Astrocyte of the spinal cord (primary cell): ENCODE measurements at regions not wholly inside any gene's neighbourhood (a gene's known extent, or its start where the extent isn't known, plus 50 kb on each side); places are given as distances from the start of the nearest gene placed in this dataset.

Experiments used
- DNase-seq: peaks from one replicate; pipeline ENCODE4 v3.0.0; 2011; ENCODE audit warnings: low read depth, low spot score
- H3K4me3 ChIP-seq: 2 replicates; pipeline ENCODE4 v1.5.1; 2011; ENCODE audit warnings: low read depth, mild to moderate bottlenecking, low read length, moderate library complexity
- CTCF ChIP-seq: IDR thresholded peaks from 2 replicates; pipeline ENCODE4 v1.5.1; 2012; ENCODE audit warnings: low read depth, mild to moderate bottlenecking, low read length, inconsistent platforms
- in situ Hi-C: cut with HindIII; loops from 2 replicates; pipeline ENCODE4 v1.10.0; 2017; ENCODE audit warnings: low sequenced_read_pairs

GRCh38 chr2:74048147-74048546 lies 63.4 kb downstream of the TET3 start:
- TF ChIP-seq CTCF: no peak
- DNase-seq: no peak
- in situ Hi-C loops: no loop called here
- no peak overlapping the region for H3K4me3 ChIP-seq

GRCh38 chr2:74048843-74049519 lies 64.3 kb downstream of the TET3 start:
- TF ChIP-seq CTCF: no peak
- in situ Hi-C loops: no loop called here
- H3K4me3 ChIP-seq: no peak overlapping the region
- DNase-seq: no peak

GRCh38 chr2:74050151-74050550 lies 65.4 kb downstream of the TET3 start:
- in situ Hi-C loops: no loop called here
- no peak for DNase-seq
- no peak for TF ChIP-seq CTCF
- H3K4me3 ChIP-seq: no peak overlapping the region

- in situ Hi-C loops: no loop called here
- no peak for DNase-seq
- TF ChIP-seq CTCF: no peak
- H3K4me3 ChIP-seq: no peak overlapping the region
Measured at GRCh38 chr2:74051504-74051903, 66.8 kb downstream of the TET3 start.

- no peak for DNase-seq
- no peak overlapping the region for H3K4me3 ChIP-seq
- in situ Hi-C loops: no loop called here
- TF ChIP-seq CTCF: no peak
Measured at GRCh38 chr2:74052732-74053710, 68.3 kb downstream of the TET3 start.

- TF ChIP-seq CTCF: no peak
- in situ Hi-C loops: no loop called here
- no peak for DNase-seq
- H3K4me3 ChIP-seq: no peak overlapping the region
Measured at GRCh38 chr2:74053959-74054715, 69.4 kb downstream of the TET3 start.
